Left kidney (tissue), 1 donor: ENCODE measurements at regions not wholly inside any gene's neighbourhood (a gene's known extent, or its start where the extent isn't known, plus 50 kb on each side); places are given as distances from the start of the nearest gene placed in this dataset.

Source experiments
- DNase-seq: peaks from one replicate; pipeline ENCODE4 v3.0.0-alpha.2; 2013

DNA sequence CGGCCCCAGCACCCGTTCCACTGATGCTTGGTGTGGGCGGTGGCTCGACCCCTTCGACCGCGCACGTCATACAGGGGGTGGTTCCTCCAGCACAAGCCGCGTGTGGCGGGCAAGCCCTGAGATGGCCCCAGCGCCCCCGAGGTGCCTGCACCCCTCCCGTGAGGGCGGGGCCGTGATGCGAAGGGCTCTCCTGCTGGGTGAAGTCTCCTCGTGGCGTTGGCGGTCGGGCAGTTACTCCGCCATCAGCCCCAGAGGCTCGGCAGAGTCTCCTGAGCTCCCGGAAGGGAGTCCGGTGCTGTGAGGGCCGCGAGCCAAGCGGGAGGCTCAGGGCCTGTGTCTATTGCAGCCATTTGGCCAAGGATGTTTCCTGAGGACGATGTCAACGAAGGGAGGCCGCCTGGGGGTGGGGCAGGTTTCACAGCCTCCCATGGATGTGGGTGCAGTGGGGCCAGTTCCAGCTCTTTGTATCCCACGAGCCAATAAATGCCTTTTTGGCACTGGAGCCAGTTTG is 78.1 kb upstream of the GALNT9 start:
- no peak for DNase-seq

DNA sequence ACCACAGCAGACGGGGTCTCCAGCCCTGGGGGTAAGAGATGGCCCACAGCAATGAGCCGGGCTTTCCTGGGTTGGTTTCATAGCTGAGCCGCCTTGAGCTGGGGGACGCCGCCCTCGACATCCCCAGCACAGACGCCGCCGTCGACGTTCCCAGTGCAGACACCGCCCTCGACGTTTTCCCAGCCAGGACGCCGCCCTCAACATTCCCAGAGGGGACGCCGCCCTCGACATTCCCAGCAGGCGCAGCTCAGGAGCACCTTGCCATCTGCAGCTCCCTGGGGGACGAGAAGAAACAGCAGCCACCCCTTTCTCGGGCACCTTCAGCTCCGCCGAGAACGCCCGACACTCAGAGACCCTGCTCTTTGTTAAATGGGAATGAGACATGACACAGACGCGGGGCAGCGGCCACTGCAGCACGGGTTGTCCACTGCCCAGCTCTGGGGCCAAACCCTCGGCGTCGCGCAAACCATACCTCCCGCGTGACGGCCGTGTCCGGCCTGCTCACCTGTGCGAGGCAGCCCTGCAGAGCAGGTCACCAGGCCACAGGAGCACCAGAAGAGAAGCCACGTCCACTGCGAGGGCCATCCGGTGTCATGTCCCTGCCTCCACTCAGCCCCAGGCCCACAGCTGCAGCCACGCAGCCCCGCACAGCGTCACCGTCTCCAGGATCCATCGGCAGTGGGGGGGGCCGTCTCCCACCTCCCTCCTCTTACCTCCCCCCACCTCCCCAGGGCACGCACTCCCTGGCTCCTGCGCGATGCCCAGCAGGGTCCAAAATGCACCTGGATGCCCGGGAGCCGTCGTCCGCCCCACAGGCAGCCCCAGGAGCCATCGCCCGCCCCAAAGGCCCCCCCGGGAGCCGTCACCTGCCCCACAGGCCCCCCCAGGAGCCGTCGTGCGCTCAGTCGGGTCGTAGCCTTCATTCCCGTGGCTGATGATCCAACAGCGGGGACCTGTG is 77.4 kb upstream of the GALNT9 start:
- no peak for DNase-seq

DNA sequence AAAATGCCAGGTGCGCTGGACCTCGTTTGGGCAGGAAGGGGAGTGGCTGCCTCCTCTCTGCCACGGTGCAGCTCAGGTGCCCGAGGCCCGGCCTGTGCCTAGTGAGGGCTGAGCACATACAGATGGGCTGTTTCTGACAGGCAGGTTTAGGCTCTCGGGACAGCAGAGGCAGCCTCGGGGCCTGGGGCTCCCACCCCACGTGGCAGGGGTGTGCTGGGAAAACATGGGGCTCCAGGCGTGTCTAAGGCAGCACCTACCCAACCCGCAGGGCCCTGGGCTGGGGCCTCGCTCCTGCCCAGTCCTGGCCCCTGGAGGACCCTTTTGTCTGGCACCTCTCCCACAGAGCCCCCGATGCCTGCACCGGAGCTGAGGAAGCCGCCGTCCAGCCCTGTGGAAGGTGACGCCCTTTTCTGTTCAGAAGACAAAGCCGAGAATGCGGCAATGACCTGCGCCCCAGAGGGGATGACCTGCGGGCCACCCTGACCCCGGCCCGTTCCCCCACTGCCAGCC is 76.4 kb upstream of the GALNT9 start:
- DNase-seq = no peak

DNA sequence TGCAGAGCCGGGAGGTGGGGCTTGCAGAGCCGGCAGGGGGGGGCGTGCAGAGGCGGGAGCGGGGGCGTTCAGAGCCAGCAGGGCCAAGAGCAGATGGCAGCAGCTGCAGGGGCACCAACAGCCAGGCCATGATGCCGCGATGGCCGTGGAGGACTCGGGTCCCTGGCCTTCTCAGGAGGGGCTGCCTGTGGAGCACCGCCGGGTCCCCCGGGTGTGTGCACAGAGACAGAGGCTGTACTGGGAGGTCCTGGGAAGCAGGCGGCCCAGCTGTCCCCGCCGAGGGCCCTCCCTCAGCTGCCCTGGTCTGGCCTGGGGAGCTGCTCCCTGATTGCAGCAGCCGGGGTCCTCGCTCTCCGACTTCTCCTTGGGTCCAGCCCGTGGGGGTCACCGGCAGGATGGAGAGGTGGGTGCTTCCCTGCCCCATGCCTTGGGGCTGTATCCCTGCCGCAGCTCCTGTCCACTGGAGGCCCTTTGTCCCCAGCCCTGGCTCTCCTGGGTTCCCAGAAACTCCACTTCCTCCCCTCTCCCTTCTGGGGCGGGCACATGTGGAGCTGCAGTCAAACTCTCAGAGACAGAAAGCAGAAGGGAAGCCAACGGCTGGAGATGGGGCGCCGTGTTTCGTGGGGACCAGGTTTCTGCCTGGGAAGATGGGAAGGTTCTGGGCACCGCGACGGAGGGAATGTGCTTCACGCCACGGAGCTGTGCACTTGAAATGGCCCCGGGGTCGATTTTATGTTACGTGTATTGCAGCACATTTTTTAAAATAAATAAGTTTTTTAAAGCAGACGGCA is 75.8 kb upstream of the GALNT9 start:
- DNase-seq = no peak

DNA sequence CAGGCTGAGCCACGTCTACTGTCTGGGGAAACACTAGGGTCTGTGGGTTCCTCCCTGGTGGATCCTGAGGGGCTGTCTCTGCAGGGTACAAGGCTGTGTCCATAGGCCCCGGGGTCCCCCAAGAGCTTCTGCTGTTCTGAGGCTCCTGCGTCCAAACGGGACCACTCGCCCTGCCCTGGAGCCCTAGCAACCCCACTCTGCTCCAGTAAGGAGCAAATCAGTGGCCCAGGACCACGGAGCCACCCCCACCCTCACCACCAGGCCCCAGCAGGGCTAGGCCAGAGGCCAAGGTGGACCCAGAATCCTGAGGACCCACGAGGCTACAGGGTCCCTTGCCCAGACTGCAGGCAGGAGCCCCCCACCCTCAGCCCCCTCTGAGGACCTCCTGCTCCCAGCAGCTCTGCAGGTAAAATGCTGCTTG is 75.1 kb upstream of the GALNT9 start:
- no peak for DNase-seq

DNA sequence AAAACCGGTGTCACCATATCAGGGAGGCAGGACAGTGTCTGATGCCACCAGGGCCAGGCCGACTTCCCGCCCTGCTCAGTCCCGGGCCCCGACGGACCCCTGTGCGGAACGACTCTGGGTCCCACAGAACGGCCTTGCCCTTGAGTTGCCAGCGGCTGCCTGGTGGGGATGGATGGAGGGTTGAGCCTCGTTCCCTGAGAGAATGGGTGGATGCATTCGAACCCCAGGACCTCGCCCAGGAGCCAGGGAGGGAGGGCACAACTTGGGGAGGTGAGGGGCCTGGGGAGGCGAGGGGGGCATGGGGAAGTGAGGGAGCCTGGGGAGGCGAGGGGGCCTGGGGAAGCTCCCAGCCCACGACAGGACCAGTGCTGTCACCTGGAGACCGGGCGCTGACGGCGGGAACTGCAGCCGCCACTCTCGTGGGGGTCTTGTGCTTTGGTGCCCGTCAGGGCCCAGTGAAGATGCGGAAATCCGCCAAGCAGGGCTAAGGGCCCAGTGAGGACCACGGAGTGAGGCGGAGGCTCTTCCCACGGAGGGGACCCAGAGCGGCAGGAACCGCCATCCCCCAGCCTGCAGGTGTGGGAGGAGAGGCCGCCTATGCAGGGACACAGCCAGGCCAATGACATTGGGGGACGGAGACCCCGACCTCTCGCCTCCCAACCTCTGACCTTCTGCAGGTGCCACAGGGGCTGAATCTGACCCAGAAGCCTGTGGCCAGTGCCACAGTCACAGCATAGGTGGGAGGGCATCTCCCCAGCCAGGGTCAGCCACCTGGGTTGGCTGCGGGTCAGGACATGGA is 74.4 kb upstream of the GALNT9 start:
- DNase-seq = no peak

DNA sequence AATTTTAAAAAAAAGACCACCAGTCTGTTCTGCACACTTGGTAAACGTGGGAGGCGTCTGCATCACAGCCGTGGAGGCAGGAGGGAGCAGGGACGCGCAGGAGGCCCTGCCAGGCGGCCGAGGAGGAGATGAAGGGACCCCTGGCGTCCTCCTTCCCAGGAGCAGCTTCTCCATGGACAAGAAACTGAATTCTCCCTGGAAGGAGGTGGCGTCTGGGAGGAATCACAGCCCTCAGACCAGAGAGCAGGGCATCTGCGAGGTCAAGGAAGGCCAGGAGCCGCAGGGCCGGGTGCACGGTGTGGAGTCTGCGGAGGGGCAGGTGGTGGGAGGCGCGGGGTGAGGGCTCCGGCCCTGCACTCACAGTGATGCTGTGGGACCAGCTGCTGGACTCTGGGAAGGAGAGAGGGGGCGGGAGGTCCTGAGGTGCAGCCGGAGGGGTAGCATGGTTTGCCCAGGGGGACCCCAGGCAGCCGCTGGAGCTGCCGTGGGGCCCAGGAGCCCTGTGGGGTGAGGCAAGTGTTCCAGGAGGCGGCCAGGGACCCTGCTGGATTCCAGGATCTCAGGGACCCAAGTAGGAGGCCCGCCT is 73.5 kb upstream of the GALNT9 start:
- DNase-seq = no peak

DNA sequence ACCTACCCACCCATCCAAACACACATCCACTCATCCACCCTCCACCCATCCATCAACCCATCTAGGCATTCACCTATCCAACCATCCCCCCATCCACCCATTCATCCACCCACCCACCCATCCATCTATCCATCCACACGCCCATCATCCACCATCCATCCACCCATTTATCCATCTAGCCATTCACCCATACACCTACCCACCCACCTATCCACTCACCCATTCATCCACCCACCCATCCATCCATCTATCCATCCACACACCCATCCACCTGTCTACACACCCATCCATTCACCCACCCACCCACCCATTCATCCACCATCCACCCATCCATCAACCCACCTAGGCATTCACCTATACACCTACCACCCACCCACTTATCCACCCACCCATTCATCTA is 72.6 kb upstream of the GALNT9 start:
- no peak for DNase-seq

DNA sequence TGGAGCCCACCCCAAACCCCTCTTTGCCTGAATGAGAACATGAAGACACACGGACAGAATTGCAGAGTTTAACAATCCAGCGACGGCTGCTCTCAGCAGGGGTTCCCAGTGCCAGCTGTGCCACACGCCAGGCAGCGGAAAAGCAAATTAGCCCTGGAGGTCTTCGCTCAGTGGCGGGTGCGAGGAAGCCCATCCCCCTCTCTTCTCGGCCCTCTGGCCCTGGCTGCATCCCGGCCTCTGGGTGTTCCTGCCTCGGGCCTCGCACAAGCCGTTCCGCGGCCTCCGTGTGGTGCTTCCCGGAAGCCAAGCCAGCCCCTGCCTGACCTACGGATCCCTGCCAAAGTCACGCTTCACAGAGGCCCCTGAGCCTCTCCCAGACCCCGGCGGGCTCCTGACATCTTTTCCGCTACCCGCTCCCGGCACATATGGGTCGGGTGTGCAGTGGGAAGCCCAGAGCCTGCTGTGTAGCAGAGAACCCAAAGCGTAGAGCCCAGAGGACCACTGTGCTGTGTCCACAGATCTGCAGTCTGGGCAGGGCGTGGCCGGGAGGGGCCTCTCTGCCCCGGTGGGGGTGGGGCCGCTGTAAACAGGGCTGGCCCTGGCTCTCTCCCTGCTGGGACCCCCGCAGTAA is 70.7 kb upstream of the GALNT9 start:
- DNase-seq = no peak

DNA sequence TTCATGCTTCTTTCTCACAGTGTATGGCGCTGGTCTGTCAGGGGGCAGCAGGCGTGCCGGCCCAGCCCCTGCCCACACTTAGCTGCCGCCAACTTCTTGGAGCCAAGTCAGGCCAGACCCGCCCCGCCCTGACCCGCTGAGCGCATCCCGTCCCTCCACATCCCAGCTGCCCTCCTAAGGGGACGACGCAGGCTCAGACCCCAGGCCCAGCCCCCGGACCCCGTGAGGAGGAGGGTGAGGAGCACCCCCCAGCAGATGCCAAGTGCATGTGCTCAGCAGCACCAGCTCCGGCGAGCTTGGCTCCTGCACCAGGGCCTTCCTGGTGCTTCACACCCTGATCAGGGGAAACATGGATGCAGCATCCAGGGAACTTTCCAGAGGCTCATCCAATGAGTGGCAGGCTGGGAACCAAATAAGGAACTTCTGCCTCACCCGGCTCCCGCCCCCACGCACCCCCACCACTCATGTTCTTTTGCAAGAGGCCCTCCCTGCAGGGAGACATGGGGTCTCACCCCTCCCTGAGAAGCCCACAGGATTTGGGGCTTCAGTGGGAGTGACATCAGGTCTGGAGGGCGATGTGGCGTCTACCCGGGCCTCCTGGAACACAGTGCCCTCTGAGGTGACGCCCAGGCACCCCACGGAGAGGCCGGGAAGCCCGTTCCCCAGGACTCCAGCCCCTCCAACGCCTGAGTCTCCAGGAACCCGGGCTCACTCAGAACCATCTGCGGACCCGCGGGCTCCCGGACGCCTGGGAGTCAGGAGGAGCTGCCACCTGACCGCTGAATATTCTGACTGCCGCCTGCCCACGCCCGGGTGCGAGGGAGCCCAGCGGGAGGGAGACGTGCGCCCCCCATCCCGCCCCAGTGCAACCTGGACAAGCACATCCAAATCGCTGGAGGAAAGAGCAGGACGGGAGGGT is 70.0 kb upstream of the GALNT9 start:
- no peak for DNase-seq

DNA sequence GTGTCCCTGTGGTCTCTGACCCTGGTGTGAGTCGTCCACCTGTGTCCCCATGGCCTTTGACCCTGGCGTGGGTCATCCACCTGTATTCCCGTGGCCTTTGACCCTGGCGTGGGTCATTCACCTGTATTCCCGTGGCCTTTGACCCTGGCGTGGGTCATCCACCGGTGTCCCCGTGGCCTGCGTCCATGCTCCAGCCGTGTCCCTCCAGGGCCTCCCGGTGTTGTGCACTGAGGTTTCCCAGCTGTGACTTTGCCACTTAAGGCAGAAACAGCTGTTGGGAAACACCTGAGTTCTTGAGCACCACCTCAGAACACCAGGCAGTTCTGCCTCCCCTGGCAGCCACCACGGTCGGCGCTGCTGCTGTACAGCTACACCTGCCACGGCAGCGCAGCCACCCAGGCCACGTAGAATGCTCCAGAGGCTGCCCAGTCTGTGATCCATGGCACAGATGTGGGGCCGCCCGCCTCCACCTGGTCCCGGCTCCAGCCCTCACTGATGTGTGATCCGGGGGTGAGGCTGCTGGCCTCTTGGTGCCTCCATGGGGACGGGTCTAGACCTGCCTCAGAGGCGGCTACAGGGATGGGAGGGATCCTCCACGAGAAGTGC is 69.1 kb upstream of the GALNT9 start:
- DNase-seq = no peak

DNA sequence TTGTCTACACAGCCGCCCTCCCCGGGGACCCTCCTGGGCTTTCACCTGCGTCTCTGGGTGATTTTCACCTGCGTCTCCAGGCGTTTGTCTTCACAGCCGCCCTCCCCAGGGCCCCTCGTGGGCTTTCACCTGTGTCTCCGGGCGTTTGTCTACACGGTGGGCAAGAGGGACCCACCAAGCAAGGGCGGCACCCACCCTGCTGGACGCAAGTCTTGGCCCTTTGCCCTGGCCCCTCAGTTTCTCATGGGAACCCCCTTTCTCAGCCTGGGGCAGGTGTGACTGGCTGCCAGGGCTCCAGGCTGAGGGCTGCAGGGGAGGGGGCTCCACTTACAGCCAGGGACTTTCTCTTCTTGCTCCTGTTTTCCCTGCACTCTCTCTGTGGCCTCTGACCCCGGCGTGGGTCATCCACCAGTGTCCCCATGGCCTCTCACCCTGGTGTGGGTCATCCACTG is 68.6 kb upstream of the GALNT9 start:
- DNase-seq = no peak

DNA sequence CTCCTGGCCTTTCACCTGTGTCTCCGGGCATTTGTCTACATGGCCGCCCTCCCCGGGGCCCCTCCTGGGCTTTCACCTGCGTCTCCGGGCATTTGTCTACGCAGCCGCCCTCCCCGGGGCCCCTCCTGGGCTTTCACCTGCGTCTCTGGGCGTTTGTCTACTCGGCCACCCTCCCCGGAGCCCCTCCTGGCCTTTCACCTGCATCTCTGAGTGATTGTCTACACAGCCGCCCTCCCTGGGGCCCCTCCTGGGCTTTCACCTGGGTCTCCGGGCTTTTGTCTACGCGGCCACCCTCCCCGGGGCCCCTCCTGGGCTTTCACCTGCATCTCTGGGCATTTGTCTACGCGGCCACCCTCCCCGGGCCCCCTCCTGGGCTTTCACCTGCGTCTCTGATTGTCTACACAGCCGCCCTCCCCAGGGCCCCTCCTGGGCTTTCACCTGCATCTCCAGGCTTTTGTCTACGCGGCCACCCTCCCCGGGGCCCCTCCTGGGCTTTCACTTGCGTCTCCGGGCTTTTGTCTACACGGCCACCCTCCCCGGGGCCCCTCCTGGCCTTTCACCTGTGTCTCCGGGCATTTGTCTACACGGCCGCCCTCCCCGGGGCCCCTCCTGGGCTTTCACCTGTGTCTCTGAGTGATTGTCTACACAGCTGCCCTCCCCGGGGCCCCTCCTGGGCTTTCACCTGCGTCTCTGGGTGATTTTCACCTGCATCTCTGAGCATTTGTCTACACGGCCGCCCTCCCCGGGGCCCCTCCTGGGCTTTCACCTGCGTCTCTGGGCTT is 68.0 kb upstream of the GALNT9 start:
- no peak for DNase-seq

DNA sequence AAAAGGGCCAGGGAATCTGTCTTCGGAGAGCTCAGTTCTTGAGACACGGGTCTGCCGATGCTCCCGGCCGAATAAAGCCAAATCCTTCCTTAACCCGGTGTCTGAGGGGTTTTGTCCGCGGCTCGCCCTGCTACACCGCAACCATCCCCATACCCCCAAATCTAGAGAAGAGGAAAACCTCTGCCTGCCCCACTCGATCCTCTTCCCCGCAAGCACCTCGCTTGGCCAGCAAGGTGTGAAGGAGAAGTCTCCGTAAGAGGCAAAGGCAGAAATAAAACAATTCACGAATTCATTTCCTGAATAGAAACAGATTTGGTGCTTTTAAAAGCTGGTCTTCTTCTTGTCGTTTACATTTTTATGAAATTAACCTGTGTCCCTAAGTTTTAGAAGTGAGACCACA is 67.3 kb upstream of the GALNT9 start:
- DNase-seq = no peak

DNA sequence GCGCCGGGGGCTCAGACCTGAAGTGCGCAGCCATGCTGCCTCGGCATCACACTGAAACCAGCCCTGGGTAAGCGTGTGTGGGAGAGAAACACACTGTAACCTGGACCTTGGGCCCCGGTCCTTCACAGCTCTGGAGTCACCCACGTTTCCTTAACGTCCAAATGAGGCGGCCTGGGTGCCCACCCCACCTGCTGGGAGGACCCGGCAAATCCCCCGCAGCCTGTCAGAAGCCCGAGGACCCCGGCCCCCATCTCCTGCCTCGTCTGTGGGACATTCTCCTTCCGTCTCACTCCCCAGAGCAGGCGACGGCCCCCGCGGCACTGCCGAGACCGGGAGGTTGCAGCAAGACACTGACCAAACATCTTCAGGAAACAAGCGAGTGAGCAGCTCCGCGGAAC is 66.5 kb upstream of the GALNT9 start:
- no peak for DNase-seq

DNA sequence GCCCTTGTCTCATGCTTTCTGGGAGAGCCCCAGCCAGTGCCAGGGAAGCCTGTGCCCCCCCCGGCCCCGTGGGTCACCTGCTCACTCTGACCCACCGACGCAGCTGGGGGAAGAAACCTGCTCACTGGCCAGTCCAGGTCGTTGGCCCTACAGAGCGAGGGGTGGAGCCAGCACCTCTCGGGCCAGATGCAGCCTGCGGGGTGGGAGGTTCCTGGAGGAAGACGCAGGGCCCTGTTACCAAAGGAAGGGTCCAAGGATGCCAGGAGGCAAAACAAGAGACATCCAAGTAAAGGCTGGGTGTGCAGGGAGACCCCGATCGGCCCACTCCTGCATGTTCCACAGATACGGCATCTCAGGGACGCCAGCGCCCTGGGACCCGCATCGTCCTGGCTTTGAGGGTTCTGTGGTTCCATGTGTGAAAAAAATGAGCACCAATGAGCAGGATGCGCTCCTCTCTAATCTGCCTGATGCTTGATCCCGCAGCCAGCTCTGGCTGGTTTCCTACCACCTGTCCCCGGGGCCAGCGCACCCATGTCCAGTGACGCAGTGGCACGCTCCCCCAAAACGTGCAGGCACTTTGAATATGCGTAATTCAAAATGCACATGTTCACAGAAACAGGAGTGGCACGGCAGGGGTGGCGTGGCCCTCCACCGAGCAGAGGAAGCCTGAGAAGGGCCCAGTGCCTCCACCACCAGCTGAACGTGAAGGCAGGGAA is 66.0 kb upstream of the GALNT9 start:
- DNase-seq = no peak

DNA sequence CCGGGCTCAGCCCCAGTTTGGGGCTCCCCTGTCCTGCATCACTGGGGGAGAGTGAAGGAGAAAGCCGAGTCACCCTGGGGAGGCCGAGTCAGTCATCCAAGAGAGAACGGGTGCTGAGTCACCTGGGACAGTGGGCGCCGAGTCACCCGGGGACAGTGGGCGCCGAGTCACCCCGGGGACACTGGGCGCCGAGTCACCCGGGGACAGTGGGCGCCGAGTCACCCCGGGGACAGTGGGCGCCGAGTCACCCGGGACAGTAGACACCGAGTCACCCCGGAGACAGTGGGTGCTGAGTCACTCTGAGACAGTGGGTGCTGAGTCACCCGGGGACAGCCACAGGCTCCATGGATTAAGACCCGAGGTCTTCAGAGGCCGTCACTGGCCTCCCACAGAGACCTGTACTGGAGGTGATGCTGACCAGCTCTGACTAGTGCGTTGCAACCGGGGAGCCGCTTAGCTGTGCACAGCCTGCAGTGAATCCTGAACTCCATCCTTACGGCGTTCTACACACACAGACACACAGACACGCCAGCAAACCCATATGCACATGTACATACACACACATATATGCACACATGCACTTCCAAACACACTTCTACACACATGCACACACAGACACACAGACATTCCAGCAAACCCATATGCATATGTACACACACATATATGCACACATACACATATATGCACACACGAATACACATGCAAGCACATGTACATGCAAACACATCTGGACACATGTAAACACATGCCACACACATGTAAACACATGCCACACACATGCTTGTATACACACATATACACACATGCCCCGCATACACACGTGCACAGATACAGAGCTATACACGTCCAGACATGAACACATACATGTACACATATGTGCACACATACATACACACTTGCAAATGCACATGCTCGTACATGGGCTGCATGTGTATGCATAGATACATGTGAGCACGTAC is 64.9 kb upstream of the GALNT9 start:
- no peak for DNase-seq
